8988T (cell line): ENCODE measurements at regions not wholly inside any gene's neighbourhood (a gene's known extent, or its start where the extent isn't known, plus 50 kb on each side); places are given as distances from the start of the nearest gene placed in this dataset.

ENCODE experiments used
- DNase-seq: peaks from one replicate; pipeline ENCODE4 v3.0.0; 2011

- DNase-seq = no peak
Measured at GRCh38 chr10:128629111-128630096, 503.2 kb upstream of the MKI67 start.

- no peak for DNase-seq
Measured at GRCh38 chr10:128630787-128631252, 504.6 kb upstream of the MKI67 start.

GRCh38 chr10:128631801-128632241, 505.6 kb upstream of the MKI67 start:
- DNase-seq = no peak

DNA sequence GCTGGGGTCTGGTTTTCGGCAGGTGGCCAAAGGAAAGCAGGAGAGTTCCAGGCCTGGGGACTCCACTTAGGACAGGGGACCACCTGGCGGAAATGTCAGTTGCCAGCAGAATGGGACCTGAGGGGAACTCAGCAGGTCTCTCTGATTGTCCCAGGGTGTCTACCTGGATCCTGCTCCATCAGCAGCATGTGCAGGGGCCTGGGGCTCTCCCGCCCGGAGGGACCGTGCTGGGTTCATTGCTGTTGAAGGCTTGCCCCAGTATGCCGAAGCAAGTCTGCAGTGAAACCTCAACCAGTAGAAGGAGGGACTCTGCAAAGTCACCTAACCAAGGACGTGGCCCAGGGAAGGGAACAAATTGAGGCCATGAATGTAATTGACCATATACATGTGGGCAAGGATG, 506.5 kb upstream of the MKI67 start:
- DNase-seq = no peak

DNA sequence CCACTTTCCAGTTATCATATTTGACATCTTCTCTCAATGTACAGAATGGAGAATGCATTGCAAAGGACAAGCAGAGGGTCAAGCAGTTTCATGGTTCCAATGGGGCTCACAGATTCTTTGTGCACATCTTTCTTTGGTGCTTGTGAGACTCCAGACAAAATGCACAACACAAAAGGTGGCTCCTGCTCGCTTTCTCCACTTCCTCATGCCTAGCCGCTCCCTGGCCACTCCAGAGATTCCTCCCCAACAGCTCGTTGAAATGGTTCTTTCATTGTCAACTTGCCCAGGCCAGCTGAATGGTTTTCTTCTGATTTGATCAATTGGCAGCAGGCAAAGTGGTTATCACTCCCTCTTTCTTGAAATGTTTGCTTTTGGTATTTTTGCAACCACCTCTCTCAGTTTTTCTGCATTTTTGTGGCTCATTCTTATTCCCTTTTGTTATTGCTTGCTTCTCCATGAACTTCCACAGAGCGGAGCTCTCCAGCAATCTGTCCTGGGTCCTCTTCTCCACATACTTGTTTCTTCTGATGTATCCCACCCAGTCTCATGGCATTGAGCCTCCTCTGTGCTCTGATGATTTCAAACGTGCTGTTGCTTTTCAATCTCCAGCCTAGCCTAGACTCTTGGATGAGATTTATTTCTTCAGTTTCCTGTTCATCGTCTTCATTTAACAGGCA, 507.8 kb upstream of the MKI67 start:
- DNase-seq = no peak

DNA sequence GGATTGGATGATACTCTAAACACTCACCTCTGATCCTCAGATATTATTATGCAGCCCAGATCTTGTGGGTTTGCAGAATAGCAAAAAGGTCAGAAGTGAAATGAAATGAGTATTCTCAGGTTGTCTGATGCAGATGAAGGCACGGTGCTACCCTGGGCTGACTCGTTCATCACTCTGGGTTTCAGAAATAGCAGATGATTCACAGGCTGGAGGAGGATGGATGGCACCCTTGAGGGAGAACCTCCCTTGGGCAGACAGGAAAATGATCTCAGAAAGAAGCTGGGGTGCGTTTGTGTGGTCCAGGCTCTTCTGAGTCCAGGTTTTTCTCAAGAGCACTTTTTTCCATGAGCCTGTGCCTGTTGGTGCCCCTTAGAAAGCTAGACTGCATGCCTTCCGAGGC, 515.8 kb upstream of the MKI67 start:
- DNase-seq = no peak

DNA sequence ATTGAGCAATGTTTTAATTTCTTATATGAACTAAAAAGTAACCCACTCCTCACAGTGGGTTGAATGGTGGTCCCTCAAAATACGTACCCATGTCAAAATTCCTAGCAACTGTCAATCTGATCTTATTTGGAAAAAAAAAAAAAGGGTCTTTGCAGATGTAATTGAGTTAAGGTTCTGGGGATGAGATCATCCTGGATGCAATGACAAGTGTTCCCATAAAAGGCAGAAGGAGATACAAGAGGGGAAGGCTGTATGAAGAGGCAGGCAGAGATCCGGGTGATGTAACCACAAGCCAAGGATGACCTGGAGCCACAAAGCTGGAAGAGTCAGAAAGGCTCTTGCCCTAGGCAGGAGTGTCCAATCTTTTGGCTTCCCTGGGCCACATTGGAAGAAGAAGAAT, 516.3 kb upstream of the MKI67 start:
- no peak for DNase-seq

GRCh38 chr10:128643658-128644057, 517.4 kb upstream of the MKI67 start:
- no peak for DNase-seq

- DNase-seq = no peak
Measured at GRCh38 chr10:128645486-128645885, 519.3 kb upstream of the MKI67 start.

GRCh38 chr10:128646956-128647355, 520.7 kb upstream of the MKI67 start:
- no peak for DNase-seq

- DNase-seq = no peak
Measured at GRCh38 chr10:128657548-128657947, 531.3 kb upstream of the MKI67 start.

DNA sequence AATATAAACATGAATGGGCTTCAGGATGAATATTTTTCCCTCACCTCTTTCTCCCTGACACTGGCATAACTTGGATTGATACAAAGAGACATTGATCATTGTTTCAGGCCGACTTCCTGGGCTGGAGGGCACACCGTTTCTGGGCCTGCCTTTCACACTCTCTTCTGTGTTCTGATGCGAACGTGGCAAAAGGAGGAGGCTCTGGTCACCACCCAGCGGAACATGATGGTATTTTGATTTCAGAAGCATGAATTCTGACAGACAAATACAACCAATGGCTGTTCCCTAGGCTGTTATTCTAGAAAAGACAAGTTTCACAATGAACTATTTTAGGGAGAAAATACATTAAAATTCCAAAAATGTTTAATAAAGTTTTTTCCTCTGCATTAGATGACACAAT, 534.5 kb upstream of the MKI67 start:
- DNase-seq = no peak

GRCh38 chr10:128661404-128662197, 535.4 kb upstream of the MKI67 start:
- DNase-seq = no peak

DNA sequence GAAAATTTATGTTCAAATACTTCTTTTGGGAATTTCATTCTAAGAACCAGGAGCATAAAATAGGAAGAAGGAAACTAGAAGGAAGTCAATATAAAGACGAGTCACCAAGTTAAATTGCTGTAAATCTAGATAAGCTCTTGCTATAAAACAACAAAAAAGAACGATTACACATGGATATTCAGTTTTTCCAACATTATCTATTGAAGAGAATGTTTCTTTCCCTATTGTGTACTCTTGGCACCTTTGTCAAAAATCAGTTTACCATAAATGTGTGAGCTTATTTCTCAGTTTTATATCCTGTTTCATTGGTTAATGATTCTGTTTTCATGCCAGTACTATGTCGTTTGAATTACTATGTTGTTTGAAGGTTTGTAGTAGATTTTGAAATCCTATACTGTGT, 536.3 kb upstream of the MKI67 start:
- no peak for DNase-seq

- no peak for DNase-seq
Measured at GRCh38 chr10:128664729-128665128, 538.5 kb upstream of the MKI67 start.

DNA sequence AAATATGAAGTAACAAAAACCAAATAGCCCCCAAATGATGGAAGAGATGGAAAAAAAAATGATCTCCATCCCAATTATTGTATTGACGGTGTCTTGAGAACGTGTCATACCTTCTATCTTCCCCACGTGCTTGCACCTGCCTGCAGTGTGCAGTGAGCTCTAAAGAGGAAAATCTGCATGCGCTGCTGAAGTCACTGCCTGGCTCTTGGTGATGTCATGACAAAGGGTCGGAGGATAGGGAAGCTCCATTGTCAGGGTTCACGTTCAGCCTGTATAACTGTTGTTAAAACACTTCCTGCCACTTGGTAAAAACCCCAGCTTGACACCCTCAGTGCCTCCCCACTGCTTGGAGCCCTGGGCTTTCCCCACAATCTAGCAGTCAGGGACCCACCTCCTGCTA, 549.2 kb upstream of the MKI67 start:
- DNase-seq = no peak

DNA sequence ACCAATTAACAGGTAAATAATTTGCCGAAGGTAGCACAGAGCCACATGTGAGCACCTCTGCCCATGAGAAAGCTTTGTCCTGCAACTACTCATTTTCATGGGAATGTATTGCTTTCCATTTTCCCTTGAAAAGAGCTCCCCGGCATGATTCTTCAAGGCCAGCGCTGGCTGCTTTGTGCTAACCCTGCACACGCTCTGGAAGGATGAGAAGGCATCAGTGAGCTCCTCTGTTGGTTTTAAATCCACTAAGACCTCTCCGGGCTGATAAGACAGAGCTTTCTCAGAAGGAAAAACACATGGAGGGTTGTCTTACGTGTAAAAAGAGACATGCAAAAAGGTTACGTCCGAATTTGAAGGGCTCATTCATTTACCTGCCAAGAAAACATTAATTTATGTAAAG, 553.9 kb upstream of the MKI67 start:
- no peak for DNase-seq

- no peak for DNase-seq
Measured at GRCh38 chr10:128684215-128684614, 558.0 kb upstream of the MKI67 start.

GRCh38 chr10:128686630-128687278, 560.5 kb upstream of the MKI67 start:
- DNase-seq = no peak

DNA sequence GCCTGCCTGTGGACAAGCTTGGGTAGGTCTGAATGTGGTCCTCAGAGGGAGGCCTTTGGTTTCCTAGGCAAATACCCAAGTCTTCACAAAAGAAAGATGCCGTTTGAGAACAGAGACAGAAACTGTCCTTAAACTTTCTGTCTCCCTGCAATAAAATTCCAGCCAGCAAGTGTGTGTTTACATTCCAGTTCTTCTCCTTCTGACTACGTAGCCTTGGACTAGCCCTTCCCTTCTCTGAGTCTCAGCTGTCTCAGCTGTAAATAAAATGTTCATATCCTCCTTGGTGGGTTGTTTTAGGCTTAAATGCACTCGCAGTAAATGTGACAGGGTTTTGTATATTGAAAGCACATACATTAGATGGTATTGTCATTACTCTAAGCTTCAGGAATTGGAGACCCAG, 561.2 kb upstream of the MKI67 start:
- no peak for DNase-seq

- DNase-seq = no peak
Measured at GRCh38 chr10:128687927-128688549, 561.8 kb upstream of the MKI67 start.

- no peak for DNase-seq
Measured at GRCh38 chr10:128689667-128690066, 563.4 kb upstream of the MKI67 start.
